ENCODE measurements at regions not wholly inside any gene's neighbourhood (a gene's known extent, or its start where the extent isn't known, plus 50 kb on each side); places are given as distances from the start of the nearest gene placed in this dataset.

DNA sequence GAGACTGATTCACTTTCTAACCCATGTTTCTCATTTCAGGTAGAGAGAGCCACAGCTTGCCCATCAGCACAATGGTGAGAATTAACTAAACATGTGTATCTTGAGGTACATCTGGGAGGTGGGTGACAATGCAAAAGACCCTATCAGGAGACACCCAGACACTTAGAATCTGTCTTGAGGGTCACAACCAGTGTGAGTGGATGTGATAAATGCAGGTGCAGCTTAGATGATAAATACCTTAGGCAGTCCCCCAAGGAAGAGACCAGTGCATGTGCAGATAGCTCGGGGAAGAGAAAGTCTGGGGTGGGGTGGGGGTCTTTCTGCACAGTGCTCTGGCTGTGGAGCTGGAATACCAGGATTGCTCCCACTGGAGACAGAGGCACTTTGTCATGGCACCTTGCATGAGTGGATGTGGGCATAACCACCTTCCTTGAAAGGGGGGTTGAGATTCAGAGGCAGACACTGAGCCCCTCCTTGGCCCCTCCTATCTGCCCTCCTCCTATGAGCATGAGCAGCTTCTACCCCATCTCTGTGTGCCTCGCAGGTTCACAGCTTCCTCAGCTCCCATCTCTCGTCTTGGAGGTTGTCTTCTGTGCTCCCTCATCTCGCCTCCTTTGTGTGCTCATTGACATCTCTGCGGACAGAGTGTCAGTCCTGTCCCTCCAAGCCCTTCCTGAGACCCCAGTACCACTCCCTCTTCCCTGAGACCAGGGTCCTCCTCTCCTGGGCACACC is 349.8 kb downstream of the TCERG1L start:
- no peak for TF ChIP-seq FOS (IDR thresholded peaks at IDR 0.05; ENCODE audit: low read depth, low read length)
- no peak for TF ChIP-seq MAZ (IDR thresholded peaks at IDR 0.05; ENCODE audit: borderline replicate concordance, low read depth, low read length)
- TF ChIP-seq, protein P1, sequence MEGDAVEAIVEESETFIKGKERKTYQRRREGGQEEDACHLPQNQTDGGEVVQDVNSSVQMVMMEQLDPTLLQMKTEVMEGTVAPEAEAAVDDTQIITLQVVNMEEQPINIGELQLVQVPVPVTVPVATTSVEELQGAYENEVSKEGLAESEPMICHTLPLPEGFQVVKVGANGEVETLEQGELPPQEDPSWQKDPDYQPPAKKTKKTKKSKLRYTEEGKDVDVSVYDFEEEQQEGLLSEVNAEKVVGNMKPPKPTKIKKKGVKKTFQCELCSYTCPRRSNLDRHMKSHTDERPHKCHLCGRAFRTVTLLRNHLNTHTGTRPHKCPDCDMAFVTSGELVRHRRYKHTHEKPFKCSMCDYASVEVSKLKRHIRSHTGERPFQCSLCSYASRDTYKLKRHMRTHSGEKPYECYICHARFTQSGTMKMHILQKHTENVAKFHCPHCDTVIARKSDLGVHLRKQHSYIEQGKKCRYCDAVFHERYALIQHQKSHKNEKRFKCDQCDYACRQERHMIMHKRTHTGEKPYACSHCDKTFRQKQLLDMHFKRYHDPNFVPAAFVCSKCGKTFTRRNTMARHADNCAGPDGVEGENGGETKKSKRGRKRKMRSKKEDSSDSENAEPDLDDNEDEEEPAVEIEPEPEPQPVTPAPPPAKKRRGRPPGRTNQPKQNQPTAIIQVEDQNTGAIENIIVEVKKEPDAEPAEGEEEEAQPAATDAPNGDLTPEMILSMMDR (conservative IDR thresholded peaks at IDR 0.05; ENCODE audit: low read depth, low read length) = no peak
- TF ChIP-seq SMC3 (IDR thresholded peaks at IDR 0.05; ENCODE audit: low read depth, low read length) = no peak
